ENCODE measurements at regions not wholly inside any gene's neighbourhood (a gene's known extent, or its start where the extent isn't known, plus 50 kb on each side); places are given as distances from the start of the nearest gene placed in this dataset.

DNA sequence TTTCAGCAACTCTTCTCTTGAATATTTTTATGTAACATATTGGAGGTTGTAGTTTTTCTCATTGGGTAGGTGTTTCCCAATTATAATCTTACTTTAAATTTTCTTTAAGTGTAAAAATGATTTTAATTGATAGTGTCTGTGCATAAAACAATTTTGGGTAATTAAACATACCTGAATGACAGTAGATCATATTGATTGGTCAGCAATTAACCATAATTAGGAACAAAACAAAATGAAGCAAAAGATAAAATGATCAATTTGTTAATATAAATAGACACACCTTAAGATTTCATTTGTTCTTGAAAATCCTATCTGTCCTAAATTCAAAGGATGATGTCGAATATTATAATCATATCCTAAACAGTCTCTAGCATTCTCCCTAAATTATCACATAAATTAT, 468.3 kb downstream of the PDZRN4 start:
- TF ChIP-seq, protein P1, sequence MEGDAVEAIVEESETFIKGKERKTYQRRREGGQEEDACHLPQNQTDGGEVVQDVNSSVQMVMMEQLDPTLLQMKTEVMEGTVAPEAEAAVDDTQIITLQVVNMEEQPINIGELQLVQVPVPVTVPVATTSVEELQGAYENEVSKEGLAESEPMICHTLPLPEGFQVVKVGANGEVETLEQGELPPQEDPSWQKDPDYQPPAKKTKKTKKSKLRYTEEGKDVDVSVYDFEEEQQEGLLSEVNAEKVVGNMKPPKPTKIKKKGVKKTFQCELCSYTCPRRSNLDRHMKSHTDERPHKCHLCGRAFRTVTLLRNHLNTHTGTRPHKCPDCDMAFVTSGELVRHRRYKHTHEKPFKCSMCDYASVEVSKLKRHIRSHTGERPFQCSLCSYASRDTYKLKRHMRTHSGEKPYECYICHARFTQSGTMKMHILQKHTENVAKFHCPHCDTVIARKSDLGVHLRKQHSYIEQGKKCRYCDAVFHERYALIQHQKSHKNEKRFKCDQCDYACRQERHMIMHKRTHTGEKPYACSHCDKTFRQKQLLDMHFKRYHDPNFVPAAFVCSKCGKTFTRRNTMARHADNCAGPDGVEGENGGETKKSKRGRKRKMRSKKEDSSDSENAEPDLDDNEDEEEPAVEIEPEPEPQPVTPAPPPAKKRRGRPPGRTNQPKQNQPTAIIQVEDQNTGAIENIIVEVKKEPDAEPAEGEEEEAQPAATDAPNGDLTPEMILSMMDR (IDR thresholded peaks at IDR 0.05; ENCODE audit: low read depth, low read length) = no peak
- TF ChIP-seq EZH2phosphoT487 (IDR thresholded peaks at IDR 0.05; ENCODE audit: low read depth) = no peak
